ENCODE measurements at regions not wholly inside any gene's neighbourhood (a gene's known extent, or its start where the extent isn't known, plus 50 kb on each side); places are given as distances from the start of the nearest gene placed in this dataset.

DNA sequence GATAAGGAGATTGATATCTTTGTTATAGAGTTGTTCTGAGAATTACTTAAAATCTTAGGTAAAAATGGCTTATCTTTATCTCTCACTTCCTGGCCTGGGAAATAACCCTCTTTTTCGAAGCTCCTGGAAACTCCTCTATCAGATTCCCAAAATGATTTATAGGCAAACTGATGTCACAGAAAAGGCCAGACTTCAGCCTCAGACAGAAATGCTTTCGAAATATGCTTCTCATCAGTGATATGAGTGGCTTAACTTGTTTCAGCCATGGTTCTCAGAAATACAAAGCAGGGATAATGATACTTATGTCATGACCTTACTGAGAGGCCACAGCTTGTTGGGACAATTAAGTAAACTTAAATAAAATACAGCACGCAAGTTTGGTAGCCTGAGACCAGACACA, 85.3 kb upstream of the HS3ST1 start:
- TF ChIP-seq, protein P1, sequence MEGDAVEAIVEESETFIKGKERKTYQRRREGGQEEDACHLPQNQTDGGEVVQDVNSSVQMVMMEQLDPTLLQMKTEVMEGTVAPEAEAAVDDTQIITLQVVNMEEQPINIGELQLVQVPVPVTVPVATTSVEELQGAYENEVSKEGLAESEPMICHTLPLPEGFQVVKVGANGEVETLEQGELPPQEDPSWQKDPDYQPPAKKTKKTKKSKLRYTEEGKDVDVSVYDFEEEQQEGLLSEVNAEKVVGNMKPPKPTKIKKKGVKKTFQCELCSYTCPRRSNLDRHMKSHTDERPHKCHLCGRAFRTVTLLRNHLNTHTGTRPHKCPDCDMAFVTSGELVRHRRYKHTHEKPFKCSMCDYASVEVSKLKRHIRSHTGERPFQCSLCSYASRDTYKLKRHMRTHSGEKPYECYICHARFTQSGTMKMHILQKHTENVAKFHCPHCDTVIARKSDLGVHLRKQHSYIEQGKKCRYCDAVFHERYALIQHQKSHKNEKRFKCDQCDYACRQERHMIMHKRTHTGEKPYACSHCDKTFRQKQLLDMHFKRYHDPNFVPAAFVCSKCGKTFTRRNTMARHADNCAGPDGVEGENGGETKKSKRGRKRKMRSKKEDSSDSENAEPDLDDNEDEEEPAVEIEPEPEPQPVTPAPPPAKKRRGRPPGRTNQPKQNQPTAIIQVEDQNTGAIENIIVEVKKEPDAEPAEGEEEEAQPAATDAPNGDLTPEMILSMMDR (IDR thresholded peaks at IDR 0.05; ENCODE audit: low read depth, low read length), result no peak
- DNase-seq (ENCODE audit: extremely low read depth, low read depth), result no peak

DNA sequence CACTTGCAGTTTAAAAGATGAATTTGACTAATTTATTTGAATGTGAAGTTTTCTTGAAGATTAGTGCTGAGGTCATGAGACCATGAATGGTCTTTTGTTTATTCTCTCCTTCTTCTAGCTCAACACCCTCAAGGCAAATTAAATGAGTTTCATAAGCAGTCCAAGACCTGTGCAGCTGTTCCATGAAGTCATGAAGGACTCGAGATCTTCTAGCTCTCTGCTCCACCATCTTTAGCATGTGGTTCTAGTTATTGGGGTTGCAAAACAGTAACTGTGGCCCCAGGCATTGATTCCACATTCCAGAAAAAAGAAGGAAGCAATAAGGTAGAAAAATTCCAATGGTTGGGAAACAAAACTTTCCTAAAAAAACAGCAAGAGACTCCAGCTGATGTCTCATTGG, 84.2 kb upstream of the HS3ST1 start:
- DNase-seq (ENCODE audit: extremely low read depth, low read depth), result peak; percentile 19
- TF ChIP-seq, protein P1 (IDR thresholded peaks at IDR 0.05; ENCODE audit: low read depth, low read length), result no peak

DNA sequence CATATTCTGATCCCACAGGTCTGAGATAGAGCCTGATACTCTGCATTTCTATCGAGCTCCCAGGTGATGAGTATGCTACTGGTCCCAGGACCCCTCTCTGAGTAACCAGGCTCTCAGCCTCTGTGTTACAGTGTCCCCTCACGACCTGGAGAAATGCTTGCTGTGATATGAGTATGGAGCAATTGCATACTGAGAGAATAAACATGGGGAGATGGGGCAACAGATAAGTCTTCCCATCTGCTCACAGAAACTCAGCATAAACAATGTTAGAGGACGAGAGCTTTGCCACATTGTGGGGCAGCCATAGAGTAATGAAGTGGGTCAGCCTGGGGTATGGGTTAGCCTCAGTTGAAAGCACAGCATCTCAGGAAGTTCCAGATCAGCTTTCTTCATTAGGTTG, 82.6 kb upstream of the HS3ST1 start:
- DNase-seq (ENCODE audit: extremely low read depth, low read depth), result no peak
- TF ChIP-seq, protein P1 (IDR thresholded peaks at IDR 0.05; ENCODE audit: low read depth, low read length), result no peak

DNA sequence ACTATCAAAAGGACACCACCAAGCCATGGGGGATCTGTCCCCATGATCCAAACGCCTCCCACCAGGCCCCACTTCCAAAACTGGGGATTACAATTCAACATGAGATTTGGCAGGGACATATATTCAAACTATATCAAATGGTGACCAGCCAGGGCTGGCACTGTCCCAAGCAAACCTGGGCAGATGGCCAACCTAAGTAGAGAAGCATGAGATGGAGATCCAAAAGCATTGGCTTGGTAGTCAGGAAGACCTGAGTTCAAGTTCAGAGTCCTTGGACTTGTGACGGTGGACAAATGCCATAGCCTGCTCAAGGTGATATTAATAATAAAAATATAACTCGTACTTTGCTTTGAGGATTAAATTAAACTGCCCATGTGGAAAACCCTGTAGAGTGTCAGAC, 79.2 kb upstream of the HS3ST1 start:
- no peak for DNase-seq (ENCODE audit: extremely low read depth, low read depth)
- TF ChIP-seq, protein P1 (IDR thresholded peaks at IDR 0.05; ENCODE audit: low read depth, low read length), result no peak

DNA sequence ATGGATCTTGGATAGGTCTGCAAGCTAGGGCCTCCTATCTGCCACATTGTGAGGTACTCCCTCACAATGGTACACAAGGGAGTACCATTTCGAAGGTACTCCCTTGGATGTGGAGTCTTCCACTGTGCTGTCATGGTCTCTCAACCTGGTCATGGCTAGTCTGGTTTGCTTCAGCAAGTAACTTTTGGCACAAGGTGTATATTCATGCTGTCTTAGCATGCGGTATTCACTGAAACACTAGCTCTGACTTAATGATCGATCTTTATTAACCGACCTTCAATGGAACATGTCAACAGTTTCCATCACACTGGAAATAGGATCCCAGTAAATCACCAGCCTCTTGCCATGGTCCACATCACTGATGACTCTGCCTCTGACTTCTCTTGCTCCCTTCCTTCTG, 77.5 kb upstream of the HS3ST1 start:
- TF ChIP-seq, protein P1 (IDR thresholded peaks at IDR 0.05; ENCODE audit: low read depth, low read length), result no peak
- DNase-seq (ENCODE audit: extremely low read depth, low read depth), result no peak

DNA sequence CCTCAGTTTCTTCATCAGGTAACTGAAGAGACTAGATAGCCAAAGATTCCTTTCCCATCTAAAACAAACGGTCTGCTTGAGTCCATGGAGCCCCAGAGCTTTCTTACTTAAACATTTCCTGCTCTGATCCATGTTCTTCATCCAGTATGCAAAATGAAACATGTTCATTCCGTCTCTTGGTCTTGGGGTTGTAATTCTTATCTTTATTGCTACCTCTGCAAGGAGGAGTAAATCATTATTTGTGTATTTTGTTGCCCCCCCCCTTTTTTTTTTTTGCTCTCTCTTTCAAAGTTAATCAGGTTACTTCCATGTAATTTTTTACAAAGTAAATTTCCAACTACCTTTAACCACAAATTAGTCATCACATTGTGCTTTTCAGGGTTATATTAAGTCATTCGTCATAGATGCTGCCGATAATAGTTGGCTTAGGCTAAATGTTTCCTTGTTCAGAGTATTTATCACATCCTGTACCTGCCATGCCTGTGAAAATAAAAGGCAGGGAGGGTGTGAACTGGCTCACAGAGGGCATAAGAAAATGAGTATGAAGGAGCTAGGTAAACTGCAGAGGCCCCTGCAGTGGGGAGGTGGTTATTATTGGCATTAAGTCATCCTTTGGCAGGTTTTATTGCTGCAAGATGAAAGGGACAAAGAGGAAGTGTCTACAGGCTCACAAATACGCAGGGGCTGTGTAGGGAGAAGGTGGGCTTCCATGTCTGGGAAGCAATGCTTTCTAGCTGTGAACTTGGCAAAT, 76.7 kb upstream of the HS3ST1 start:
- TF ChIP-seq, protein P1 (IDR thresholded peaks at IDR 0.05; ENCODE audit: low read depth, low read length), result no peak
- no peak for DNase-seq (ENCODE audit: extremely low read depth, low read depth)

DNA sequence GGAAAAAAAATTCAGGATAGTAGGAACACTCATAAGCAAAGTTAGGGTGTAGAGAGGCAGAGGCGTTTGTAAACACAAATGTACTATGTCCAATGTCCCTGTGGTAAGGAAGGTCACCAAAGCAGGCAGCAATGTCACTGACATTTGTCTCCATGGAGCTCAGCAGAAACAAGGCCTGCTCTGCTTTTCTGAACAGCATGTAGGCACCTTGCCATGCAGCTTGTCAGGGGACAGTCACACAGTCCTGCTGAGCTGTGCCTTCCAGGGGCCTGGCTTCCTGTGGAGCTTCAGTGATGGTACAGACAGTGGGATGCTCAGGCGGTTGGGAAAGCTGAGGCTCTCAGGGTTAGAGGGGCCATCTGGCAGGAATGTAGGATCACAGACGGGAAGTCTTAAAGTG, 74.5 kb upstream of the HS3ST1 start:
- no peak for DNase-seq (ENCODE audit: extremely low read depth, low read depth)
- TF ChIP-seq, protein P1 (IDR thresholded peaks at IDR 0.05; ENCODE audit: low read depth, low read length), result no peak
